ENCODE measurements at regions not wholly inside any gene's neighbourhood (a gene's known extent, or its start where the extent isn't known, plus 50 kb on each side); places are given as distances from the start of the nearest gene placed in this dataset.

- H3K27me3 Mint-ChIP-seq (ENCODE audit: low read depth in 2 of 2): no peaks in the 10 kb centered on the region
- Histone ChIP-seq H3K9me3 (ENCODE audit: control insufficient read depth, insufficient read depth, low read length) (no peaks in the 10 kb centered on the region), H3K27ac (ENCODE audit: low read length) (no peak overlapping the region), H3K4me3 (ENCODE audit: low read length) (no peak overlapping the region), H3K36me3 (ENCODE audit: control insufficient read depth, insufficient read depth, low read length) (no peaks in the 10 kb centered on the region), H3K4me1 (ENCODE audit: control insufficient read depth, insufficient read depth, low read length) (no peaks in the 10 kb centered on the region), H3K27me3 (ENCODE audit: control insufficient read depth, insufficient read depth, low read length) (no peaks in the 10 kb centered on the region)
- H3K4me1 Mint-ChIP-seq: no peaks in the 10 kb centered on the region
- H3K36me3 Mint-ChIP-seq: no peaks in the 10 kb centered on the region
- ATAC-seq: no peak
- TF ChIP-seq, protein P1, sequence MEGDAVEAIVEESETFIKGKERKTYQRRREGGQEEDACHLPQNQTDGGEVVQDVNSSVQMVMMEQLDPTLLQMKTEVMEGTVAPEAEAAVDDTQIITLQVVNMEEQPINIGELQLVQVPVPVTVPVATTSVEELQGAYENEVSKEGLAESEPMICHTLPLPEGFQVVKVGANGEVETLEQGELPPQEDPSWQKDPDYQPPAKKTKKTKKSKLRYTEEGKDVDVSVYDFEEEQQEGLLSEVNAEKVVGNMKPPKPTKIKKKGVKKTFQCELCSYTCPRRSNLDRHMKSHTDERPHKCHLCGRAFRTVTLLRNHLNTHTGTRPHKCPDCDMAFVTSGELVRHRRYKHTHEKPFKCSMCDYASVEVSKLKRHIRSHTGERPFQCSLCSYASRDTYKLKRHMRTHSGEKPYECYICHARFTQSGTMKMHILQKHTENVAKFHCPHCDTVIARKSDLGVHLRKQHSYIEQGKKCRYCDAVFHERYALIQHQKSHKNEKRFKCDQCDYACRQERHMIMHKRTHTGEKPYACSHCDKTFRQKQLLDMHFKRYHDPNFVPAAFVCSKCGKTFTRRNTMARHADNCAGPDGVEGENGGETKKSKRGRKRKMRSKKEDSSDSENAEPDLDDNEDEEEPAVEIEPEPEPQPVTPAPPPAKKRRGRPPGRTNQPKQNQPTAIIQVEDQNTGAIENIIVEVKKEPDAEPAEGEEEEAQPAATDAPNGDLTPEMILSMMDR (IDR thresholded peaks at IDR 0.05): no peak
- H3K27ac Mint-ChIP-seq: no peak overlapping the region
- intact Hi-C loops (cut with micrococcal nuclease): no loop called here
- H3K4me3 Mint-ChIP-seq: no peak overlapping the region
- no peak for DNase-seq
- H3K9me3 Mint-ChIP-seq: peaks cover 3 to 7% of the 10 kb centered on the region in 2 donors
Measured at GRCh38 chr5:100276071-100276470, 259.1 kb upstream of the FAM174A start.

- Histone ChIP-seq H3K9me3 (ENCODE audit: control insufficient read depth, insufficient read depth, low read length) (no peaks in the 10 kb centered on the region), H3K4me3 (ENCODE audit: low read length) (no peak overlapping the region), H3K36me3 (ENCODE audit: control insufficient read depth, insufficient read depth, low read length) (no peaks in the 10 kb centered on the region), H3K27me3 (ENCODE audit: control insufficient read depth, insufficient read depth, low read length) (no peaks in the 10 kb centered on the region), H3K4me1 (ENCODE audit: control insufficient read depth, insufficient read depth, low read length) (no peaks in the 10 kb centered on the region), H3K27ac (ENCODE audit: low read length) (no peak overlapping the region)
- Mint-ChIP-seq H3K36me3 (no peaks in the 10 kb centered on the region), H3K4me3 (no peak overlapping the region), H3K27ac (no peak overlapping the region), H3K9me3 (peaks cover 3 to 7% of the 10 kb centered on the region in 2 donors), H3K27me3 (ENCODE audit: low read depth in 2 of 2) (no peaks in the 10 kb centered on the region), H3K4me1 (no peaks in the 10 kb centered on the region)
- TF ChIP-seq, protein P1 (IDR thresholded peaks at IDR 0.05): no peak
- WGBS (ENCODE audit: insufficient coverage): 80% methylated on average over 1 of the region's 1 CpG
- DNase-seq: no peak
- intact Hi-C loops (cut with micrococcal nuclease): no loop called here
- no peak for ATAC-seq
Measured at GRCh38 chr5:100275631-100276030, 259.5 kb upstream of the FAM174A start.

- DNase-seq (no peak), ATAC-seq (no peak)
- Histone ChIP-seq H3K27me3 (ENCODE audit: control insufficient read depth, insufficient read depth, low read length) (no peaks in the 10 kb centered on the region), H3K4me3 (ENCODE audit: low read length) (no peak overlapping the region), H3K36me3 (ENCODE audit: control insufficient read depth, insufficient read depth, low read length) (no peaks in the 10 kb centered on the region), H3K4me1 (ENCODE audit: control insufficient read depth, insufficient read depth, low read length) (no peaks in the 10 kb centered on the region), H3K27ac (ENCODE audit: low read length) (no peak overlapping the region), H3K9me3 (ENCODE audit: control insufficient read depth, insufficient read depth, low read length) (no peaks in the 10 kb centered on the region)
- intact Hi-C loops (cut with micrococcal nuclease): no loop called here
- H3K27ac Mint-ChIP-seq: no peak overlapping the region
- TF ChIP-seq, protein P1 (IDR thresholded peaks at IDR 0.05): no peak
- H3K27me3 Mint-ChIP-seq (ENCODE audit: low read depth in 2 of 2): no peaks in the 10 kb centered on the region
- H3K4me1 Mint-ChIP-seq: no peaks in the 10 kb centered on the region
- H3K9me3 Mint-ChIP-seq: peaks cover 2 to 11% of the 10 kb centered on the region in 2 donors
- WGBS (ENCODE audit: insufficient coverage): 84% methylated on average over 2 of the region's 2 CpGs
- no peak overlapping the region for H3K4me3 Mint-ChIP-seq
- H3K36me3 Mint-ChIP-seq: no peaks in the 10 kb centered on the region
Measured at GRCh38 chr5:100273846-100274580, 261.2 kb upstream of the FAM174A start.
